GM12865 (cell line): ENCODE measurements at regions not wholly inside any gene's neighbourhood (a gene's known extent, or its start where the extent isn't known, plus 50 kb on each side); places are given as distances from the start of the nearest gene placed in this dataset.

Experiments used
- DNase-seq: peaks from one replicate; pipeline ENCODE4 v3.0.0; 2010; ENCODE audit warnings: low read depth
- H3K4me3 ChIP-seq: 2 replicates; pipeline ENCODE4 v1.5.1; 2011; ENCODE audit warnings: mild to moderate bottlenecking, low read depth, low read length, control low read depth
- CTCF ChIP-seq: IDR thresholded peaks from 2 replicates; pipeline ENCODE4 v1.5.1; 2011; ENCODE audit warnings: low read length, control low read depth, low read depth, inconsistent platforms; ENCODE audit not compliant: insufficient read depth; ENCODE audit errors: missing control alignments

DNA sequence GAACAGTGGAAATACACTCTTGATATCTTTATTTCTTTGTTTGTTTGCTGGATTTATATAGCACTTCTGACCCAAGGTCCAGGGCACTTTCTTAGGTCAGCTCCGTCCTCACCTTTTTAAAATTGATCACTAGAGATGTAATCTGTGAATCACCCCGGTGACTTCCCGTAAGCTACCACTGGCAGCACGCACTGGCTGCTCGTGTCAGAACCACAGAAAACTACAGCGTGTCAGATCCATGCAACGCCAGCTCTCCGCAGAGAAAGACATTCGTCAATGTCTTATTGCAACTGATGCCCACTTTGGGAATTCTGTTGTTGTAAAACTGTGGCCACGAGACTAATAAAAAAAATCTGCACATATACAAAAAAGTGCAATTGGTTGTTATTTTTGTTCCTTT, 779.4 kb upstream of the ZEB2 start:
- no peak for TF ChIP-seq CTCF
- H3K4me3 ChIP-seq = no peak overlapping the region
- no peak for DNase-seq

- TF ChIP-seq CTCF = no peak
- no peak overlapping the region for H3K4me3 ChIP-seq
- no peak for DNase-seq
Measured at GRCh38 chr2:145292166-145292565, 772.2 kb upstream of the ZEB2 start.

- no peak for DNase-seq
- no peak overlapping the region for H3K4me3 ChIP-seq
- TF ChIP-seq CTCF = no peak
Measured at GRCh38 chr2:145290986-145291385, 771.1 kb upstream of the ZEB2 start.

DNA sequence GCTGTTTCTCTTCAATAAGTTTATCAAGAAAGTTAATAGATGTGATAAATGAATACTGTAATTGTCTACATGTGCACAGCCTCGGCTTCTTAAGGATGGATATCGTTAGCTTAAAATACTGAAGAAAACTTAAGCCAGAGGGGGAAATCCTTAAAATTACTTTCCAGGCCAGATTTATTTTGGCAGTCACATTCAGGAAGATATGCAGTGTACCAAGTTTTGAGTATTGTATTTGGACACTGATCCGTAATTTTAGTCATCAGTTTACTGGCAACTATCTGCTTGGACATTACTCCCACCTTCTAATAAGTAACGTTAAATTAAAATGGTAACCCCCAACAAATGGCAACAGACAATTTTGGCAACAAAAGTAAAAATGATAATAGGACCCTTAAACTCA, 770.0 kb upstream of the ZEB2 start:
- no peak for TF ChIP-seq CTCF
- no peak for DNase-seq
- H3K4me3 ChIP-seq = no peak overlapping the region

DNA sequence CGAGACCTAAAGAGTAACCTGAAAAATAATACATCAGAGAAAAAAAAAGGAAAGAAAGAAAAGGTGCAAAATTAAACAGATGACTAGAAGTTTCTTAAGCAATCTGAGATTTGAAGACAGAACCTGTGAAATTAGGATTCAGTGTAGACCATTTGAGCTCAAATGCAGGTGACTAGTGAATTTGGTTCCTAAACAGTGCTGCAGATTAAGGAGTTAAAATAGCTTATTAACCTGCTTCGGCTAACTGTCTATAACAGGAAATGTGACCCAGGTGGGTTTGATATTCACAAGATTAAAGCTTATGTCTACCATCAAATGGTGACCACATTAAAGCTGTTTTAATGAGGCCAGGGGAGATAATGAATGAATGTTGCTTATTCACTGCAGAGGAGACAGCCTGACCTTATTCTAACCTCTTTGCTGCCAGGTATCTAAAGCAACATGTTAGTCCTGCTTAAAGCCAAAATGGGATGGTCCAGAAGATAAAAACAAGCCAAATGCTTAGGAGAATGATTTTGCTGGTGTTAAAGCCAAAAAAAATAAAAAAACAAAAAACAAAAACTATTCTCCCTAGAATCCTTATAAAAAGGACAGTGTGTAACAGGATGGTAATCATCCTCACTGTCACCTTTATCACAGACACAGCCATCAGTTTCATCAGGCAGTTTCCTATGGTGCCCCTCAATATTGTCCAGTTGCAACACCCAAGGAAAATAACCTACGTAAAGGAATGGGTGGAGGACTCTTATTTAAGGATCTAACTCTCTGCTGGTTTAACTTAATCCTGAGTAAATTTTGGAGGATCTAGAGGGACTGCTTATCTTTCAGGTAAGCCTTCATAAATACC, 769.0 kb upstream of the ZEB2 start:
- TF ChIP-seq CTCF = no peak
- no peak for DNase-seq
- no peak overlapping the region for H3K4me3 ChIP-seq

GRCh38 chr2:145287736-145288135, 767.8 kb upstream of the ZEB2 start:
- DNase-seq = no peak
- no peak for TF ChIP-seq CTCF
- no peak overlapping the region for H3K4me3 ChIP-seq
